Hematopoietic multipotent progenitor cell treated with erythropoietin and hydrocortisone succinate and interleukin-3 and kit ligand, for 4 days (in vitro differentiated cells): ENCODE measurements at regions not wholly inside any gene's neighbourhood (a gene's known extent, or its start where the extent isn't known, plus 50 kb on each side); places are given as distances from the start of the nearest gene placed in this dataset.

ENCODE experiments used
- DNase-seq: peaks from one replicate; pipeline ENCODE4 v3.0.0-alpha.2; 2015

GRCh38 chr7:124130-124949, 68.0 kb upstream of the FAM20C start:
- no peak for DNase-seq

- no peak for DNase-seq
Measured at GRCh38 chr7:125061-125475, 67.3 kb upstream of the FAM20C start.

- DNase-seq, result no peak
Measured at GRCh38 chr7:125661-126060, 66.7 kb upstream of the FAM20C start.

- DNase-seq, result no peak
Measured at GRCh38 chr7:126368-126767, 66.0 kb upstream of the FAM20C start.

- no peak for DNase-seq
Measured at GRCh38 chr7:127064-127598, 65.2 kb upstream of the FAM20C start.

GRCh38 chr7:128171-129080, 63.9 kb upstream of the FAM20C start:
- no peak for DNase-seq

GRCh38 chr7:129366-130221, 62.8 kb upstream of the FAM20C start:
- no peak for DNase-seq

- DNase-seq, result no peak
Measured at GRCh38 chr7:130222-130572, 62.2 kb upstream of the FAM20C start.

GRCh38 chr7:130875-131780, 61.2 kb upstream of the FAM20C start:
- no peak for DNase-seq

GRCh38 chr7:131781-132482, 60.4 kb upstream of the FAM20C start:
- DNase-seq, result no peak

GRCh38 chr7:132899-133298, 59.5 kb upstream of the FAM20C start:
- DNase-seq, result no peak

GRCh38 chr7:133470-133869, 58.9 kb upstream of the FAM20C start:
- DNase-seq, result no peak

GRCh38 chr7:134029-134428, 58.3 kb upstream of the FAM20C start:
- no peak for DNase-seq

GRCh38 chr7:134561-135256, 57.7 kb upstream of the FAM20C start:
- DNase-seq, result no peak

GRCh38 chr7:135257-135653, 57.1 kb upstream of the FAM20C start:
- no peak for DNase-seq

GRCh38 chr7:135731-136645, 56.4 kb upstream of the FAM20C start:
- DNase-seq, result no peak

GRCh38 chr7:137094-137891, 55.1 kb upstream of the FAM20C start:
- DNase-seq, result no peak

- DNase-seq, result no peak
Measured at GRCh38 chr7:139131-139530, 53.2 kb upstream of the FAM20C start.
